GM12873 (cell line): ENCODE measurements at regions not wholly inside any gene's neighbourhood (a gene's known extent, or its start where the extent isn't known, plus 50 kb on each side); places are given as distances from the start of the nearest gene placed in this dataset.

Source experiments
- CTCF ChIP-seq: IDR thresholded peaks from 2 replicates; pipeline ENCODE4 v1.5.1; 2012; ENCODE audit warnings: low read depth, mild to moderate bottlenecking, moderate library complexity, low read length, control low read depth; ENCODE audit not compliant: insufficient read depth; ENCODE audit errors: missing control alignments

- no peak for TF ChIP-seq CTCF
These were observed 73.2 kb upstream of the GALNT5 start for GRCh38 chr2:157184161-157184895.

- TF ChIP-seq CTCF, result no peak
These were observed 71.9 kb upstream of the GALNT5 start for GRCh38 chr2:157185476-157186227.

- no peak for TF ChIP-seq CTCF
These were observed 67.4 kb upstream of the GALNT5 start for GRCh38 chr2:157190151-157190550.

- TF ChIP-seq CTCF, result no peak
These were observed 66.3 kb upstream of the GALNT5 start for GRCh38 chr2:157191186-157191585.

GRCh38 chr2:157192445-157193423, 64.8 kb upstream of the GALNT5 start:
- no peak for TF ChIP-seq CTCF

GRCh38 chr2:157193461-157193860, 64.0 kb upstream of the GALNT5 start:
- no peak for TF ChIP-seq CTCF
